Cardiac fibroblast (primary cell): ENCODE measurements at regions not wholly inside any gene's neighbourhood (a gene's known extent, or its start where the extent isn't known, plus 50 kb on each side); places are given as distances from the start of the nearest gene placed in this dataset.

Experiments used
- DNase-seq, 2 donors: peaks; one replicate each; pipeline versions ENCODE4 v3.0.0 to v3.0.0-alpha.2; 2010; ENCODE audit warnings: low read depth in 2 of 2
- H3K4me3 ChIP-seq, 2 donors: replicated peaks in 1 of 2; 1 replicate in 1 of 2; 2 replicates in 1 of 2; pipeline ENCODE4 v1.5.1; 2011; ENCODE audit warnings: low read depth in 2 of 2, low read length in 2 of 2, mild to moderate bottlenecking in 2 of 2, moderate library complexity in 1 of 2
- CTCF ChIP-seq: IDR thresholded peaks from one replicate; pipeline ENCODE4 v1.5.1; 2011; ENCODE audit warnings: low read depth, mild to moderate bottlenecking, low read length, inconsistent platforms

- TF ChIP-seq CTCF: no peak
- no peak for DNase-seq
- H3K4me3 ChIP-seq: no peak overlapping the region
These were observed 347.6 kb downstream of the TPBG start for GRCh38 chr6:82711105-82711827.

GRCh38 chr6:82711971-82712370 is 348.4 kb downstream of the TPBG start:
- H3K4me3 ChIP-seq: no peak overlapping the region
- DNase-seq: peak; percentile 16 to 51
- TF ChIP-seq CTCF: no peak

- no peak for TF ChIP-seq CTCF
- no peak for DNase-seq
- no peak overlapping the region for H3K4me3 ChIP-seq
These were observed 348.8 kb downstream of the TPBG start for GRCh38 chr6:82712389-82712788.

- peak; percentile 2 to 14 for DNase-seq
- peak; percentile 32 for TF ChIP-seq CTCF
- H3K4me3 ChIP-seq: no peak overlapping the region
These were observed 349.2 kb downstream of the TPBG start for GRCh38 chr6:82712826-82713225.

- no peak for DNase-seq
- TF ChIP-seq CTCF: no peak
- no peak overlapping the region for H3K4me3 ChIP-seq
These were observed 344.6 kb downstream of the UBE3D start for GRCh38 chr6:82720992-82721391.

- no peak for DNase-seq
- no peak overlapping the region for H3K4me3 ChIP-seq
- TF ChIP-seq CTCF: no peak
These were observed 329.9 kb downstream of the UBE3D start for GRCh38 chr6:82735790-82736189.

- no peak overlapping the region for H3K4me3 ChIP-seq
- DNase-seq: no peak
- no peak for TF ChIP-seq CTCF
These were observed 327.7 kb downstream of the UBE3D start for GRCh38 chr6:82737965-82738364.
